H1 (cell line): ENCODE measurements at regions not wholly inside any gene's neighbourhood (a gene's known extent, or its start where the extent isn't known, plus 50 kb on each side); places are given as distances from the start of the nearest gene placed in this dataset.

ENCODE experiments used
- ATF3 ChIP-seq: IDR thresholded peaks from 2 replicates; pipeline ENCODE4 v1.6.1; 2011; ENCODE audit warnings: low read depth, mild to moderate bottlenecking, low read length; ENCODE audit not compliant: insufficient read depth
- CBX5 ChIP-seq: fragments of 300-800, 300-1000 bp; sonication (generic); IDR thresholded peaks from 2 replicates; pipeline ENCODE4 v1.7.1; 2016; ENCODE audit warnings: antibody characterized with exemption, low read length, low read depth
- CHD7 ChIP-seq: fragments of 300-600 bp; sonication (generic); IDR thresholded peaks from 2 replicates; pipeline ENCODE4 v1.7.1; 2012; ENCODE audit warnings: low read length, moderate library complexity, mild to moderate bottlenecking, inconsistent platforms; ENCODE audit not compliant: insufficient replicate concordance
- EGR1 ChIP-seq: IDR thresholded peaks from 2 replicates; pipeline ENCODE4 v1.6.1; 2011; ENCODE audit warnings: low read depth, low read length, borderline replicate concordance

GRCh38 chr16:64749346-64749745 lies 372.5 kb downstream of the CDH11 start (continued):
- TF ChIP-seq CHD7, result no peak
- no peak for TF ChIP-seq EGR1
- no peak for TF ChIP-seq CBX5
- no peak for TF ChIP-seq ATF3
